ENCODE measurements at regions not wholly inside any gene's neighbourhood (a gene's known extent, or its start where the extent isn't known, plus 50 kb on each side); places are given as distances from the start of the nearest gene placed in this dataset.
"Not testable (repeated sequence)": the region's sequence is repeated elsewhere in the genome, so short reads cannot be mapped to it uniquely, and the experiment has no call there.

DNA sequence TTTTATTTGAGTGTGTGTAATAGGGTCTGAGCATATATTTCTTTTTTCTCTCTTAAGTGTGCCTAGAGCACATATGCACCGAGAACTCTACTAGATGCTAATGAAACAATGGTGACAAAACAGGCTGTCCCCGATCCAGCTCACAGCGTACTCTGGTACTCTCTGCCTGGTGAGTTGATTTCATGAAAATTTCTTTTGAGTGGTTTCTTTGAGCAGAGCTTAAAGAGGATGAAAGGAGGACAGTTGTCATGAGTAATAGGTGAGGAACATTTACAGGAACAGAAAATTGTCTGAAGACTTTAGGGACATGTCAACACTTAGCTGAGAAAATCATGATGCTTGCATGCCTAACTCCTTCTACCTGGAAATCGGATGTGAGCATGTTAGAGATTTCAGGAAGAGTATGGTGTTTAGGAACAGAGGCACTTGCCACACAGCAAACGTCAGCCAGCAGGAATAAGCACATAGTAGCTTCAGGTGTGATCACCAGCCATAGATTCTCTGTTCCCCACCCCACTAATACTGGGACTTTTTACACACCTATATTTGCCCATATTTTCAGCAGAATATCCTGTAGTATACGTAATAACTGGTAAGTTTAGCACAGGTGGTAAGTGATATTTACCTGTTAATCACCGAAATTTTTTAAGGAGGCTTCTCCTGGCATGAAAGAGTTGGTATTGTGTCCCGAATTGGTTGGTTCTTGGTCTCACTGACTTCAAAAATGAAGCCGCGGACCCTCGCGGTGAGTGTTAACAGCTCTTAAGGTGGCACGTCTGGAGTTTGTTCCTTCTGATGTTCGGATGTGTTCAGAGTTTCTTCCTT is 111.1 kb downstream of the ZNF330 start:
- no peak for DNase-seq
- H3K4me3 Mint-ChIP-seq: no peak overlapping the region
- H3K36me3 Mint-ChIP-seq (ENCODE audit: low read depth): no peaks in the 10 kb centered on the region
- intact Hi-C loops (cut with micrococcal nuclease): no loop called here
- H3K9me3 Mint-ChIP-seq: no peaks in the 10 kb centered on the region
- peaks cover 37% of the 10 kb centered on the region for H3K27me3 Mint-ChIP-seq
- no peaks in the 10 kb centered on the region for H3K4me1 Mint-ChIP-seq
- no peak overlapping the region for H3K27ac Mint-ChIP-seq

DNA sequence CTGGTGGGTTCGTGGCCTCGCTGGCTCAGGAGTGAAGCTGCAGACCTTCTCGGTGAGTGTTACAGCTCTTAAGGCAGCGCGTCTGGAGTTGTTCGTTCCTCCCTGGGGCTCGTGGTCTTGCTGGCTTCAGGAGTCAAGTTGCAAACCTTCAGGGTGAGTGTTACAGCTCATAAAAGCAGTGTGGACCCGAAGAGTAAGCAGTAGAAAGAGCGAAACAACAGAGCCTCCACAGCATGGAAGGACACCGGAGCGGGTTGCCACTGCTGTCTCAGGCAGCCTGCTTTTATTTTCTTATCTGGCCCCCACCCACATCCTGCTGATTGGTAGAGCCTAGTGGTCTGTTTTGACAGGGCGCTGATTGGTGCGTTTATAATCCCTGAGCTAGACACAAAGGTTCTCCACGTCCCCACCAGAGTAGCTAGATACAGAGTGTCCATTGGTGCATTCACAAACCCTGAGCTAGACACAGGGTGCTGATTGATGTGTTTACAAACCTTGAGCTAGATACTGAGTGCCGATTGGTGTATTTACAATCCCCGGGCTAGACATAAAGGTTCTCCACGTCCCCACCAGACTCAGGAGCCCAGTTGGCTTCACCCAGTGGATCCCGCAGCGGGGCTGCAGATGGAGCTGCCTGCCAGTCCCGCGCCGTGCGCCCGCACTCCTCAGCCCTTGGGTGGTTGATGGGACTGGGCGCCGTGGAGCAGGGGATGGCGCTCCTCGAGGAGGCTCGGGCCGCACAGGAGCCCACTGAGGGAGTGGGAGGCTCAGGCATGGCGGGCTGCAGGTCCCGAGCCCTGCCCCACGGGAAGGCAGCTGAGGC is 111.9 kb downstream of the ZNF330 start:
- H3K9me3 Mint-ChIP-seq; H3K4me3 Mint-ChIP-seq; H3K4me1 Mint-ChIP-seq; H3K36me3 Mint-ChIP-seq (ENCODE audit: low read depth); DNase-seq; intact Hi-C loops (cut with micrococcal nuclease); H3K27ac Mint-ChIP-seq: not testable (repeated sequence)
- H3K27me3 Mint-ChIP-seq: peaks cover 37% of the 10 kb centered on the region

DNA sequence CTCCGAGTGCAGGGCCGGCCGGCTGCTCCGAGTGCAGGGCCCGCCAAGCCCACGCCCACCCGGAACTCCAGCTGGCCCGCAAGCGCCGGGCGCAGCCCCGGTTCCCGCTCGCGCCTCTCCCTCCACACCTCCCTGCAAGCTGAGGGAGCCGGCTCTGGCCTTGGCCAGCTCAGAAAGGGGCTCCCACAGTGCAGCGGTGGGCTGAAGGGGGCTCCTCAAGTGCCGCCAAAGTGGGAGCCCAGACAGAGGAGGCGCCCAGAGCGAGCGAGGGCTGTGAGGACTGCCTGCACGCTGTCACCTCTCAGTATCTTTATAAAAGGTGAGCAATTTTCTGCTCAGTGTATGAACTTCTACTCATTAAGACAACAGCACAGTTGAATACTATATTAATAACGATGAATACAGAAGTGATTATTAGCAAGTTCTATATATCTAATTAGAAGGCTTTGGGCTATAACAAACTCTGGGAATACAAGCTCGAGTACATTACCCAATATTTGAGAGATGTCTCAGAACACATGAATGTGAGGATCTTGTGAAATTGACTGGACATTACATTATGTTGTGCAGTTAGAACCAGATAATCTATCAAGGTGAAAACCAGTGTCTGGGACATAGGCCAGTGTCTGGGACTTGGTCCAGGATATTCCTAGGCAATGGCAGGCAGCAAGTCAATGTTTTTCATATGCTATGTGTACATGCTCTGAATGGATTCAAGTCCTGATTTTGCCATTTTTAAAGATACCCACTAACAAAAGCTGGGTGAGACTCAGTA is 112.9 kb downstream of the ZNF330 start:
- intact Hi-C loops (cut with micrococcal nuclease); H3K36me3 Mint-ChIP-seq (ENCODE audit: low read depth); DNase-seq; H3K27ac Mint-ChIP-seq; H3K9me3 Mint-ChIP-seq; H3K4me1 Mint-ChIP-seq; H3K4me3 Mint-ChIP-seq: not testable (repeated sequence)
- peaks cover 37% of the 10 kb centered on the region for H3K27me3 Mint-ChIP-seq

DNA sequence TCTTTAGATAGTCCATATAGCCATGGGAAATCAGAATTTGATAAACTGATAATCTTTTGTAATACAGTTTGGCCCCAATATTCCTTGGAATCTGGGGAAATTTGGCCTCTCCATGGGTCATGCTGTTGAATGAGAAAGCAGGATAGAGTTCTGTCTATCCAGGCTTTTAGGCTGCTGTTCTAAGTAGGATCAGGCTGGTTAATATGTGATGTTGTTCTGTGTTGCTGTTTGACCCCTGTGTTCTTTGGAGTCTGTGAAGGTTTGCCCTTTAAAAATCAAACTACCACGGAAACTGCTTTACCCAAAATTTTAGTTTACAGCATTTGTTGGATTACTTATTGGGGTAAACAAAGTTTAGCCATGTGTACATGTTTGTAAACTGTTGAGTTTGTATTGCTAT is 114.5 kb downstream of the ZNF330 start:
- Mint-ChIP-seq H3K36me3 (ENCODE audit: low read depth) (no peaks in the 10 kb centered on the region), H3K9me3 (no peaks in the 10 kb centered on the region), H3K4me3 (no peak overlapping the region), H3K27ac (no peak overlapping the region), H3K4me1 (no peaks in the 10 kb centered on the region), H3K27me3 (peaks cover 37% of the 10 kb centered on the region)
- intact Hi-C loops (cut with micrococcal nuclease): no loop called here
- no peak for DNase-seq

DNA sequence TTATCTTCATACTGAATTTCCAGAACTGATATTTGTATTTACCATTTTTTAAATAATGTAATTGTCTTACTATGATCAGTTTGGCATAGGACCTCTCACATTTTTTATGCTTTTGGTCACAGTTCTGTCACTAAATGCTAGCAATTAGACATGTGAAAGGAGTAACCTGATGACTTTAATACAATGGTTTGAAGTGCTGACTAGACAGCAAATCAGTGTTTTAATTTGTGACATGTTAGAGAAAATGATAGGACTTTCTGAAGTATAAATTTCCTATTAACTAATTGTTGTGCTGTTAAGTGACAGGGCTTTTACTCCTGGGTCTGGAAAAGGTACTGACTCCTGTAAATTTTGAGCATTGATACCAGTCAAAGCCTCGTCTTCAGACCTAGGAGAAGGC is 117.5 kb downstream of the ZNF330 start:
- Mint-ChIP-seq H3K4me3 (no peak overlapping the region), H3K4me1 (no peaks in the 10 kb centered on the region), H3K27ac (no peak overlapping the region), H3K27me3 (peaks cover 23% of the 10 kb centered on the region), H3K36me3 (ENCODE audit: low read depth) (no peaks in the 10 kb centered on the region), H3K9me3 (no peaks in the 10 kb centered on the region)
- intact Hi-C loops (cut with micrococcal nuclease): no loop called here
- no peak for DNase-seq

DNA sequence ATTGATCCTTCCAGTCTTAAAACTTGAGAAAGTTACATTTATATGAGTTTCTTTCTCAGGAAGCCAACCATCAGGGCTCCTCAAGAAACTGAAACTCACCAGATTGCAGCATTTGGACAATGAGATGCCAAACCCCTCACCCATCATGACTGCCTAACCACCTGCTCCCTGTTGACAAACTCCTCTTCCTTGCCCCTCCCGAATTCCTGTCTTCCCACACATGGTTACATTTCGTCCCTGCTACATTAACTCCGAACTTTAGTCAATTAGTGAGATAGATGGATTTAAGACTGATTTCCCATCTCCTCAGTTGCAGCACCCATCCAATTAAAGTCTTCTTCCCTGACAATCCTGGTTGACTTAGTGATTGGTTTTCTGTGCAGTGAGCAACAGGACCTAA is 118.7 kb downstream of the ZNF330 start:
- no peaks in the 10 kb centered on the region for H3K4me1 Mint-ChIP-seq
- DNase-seq: no peak
- H3K27me3 Mint-ChIP-seq: peaks cover 16% of the 10 kb centered on the region
- H3K9me3 Mint-ChIP-seq: no peaks in the 10 kb centered on the region
- no peak overlapping the region for H3K4me3 Mint-ChIP-seq
- H3K27ac Mint-ChIP-seq: no peak overlapping the region
- intact Hi-C loops (cut with micrococcal nuclease): no loop called here
- H3K36me3 Mint-ChIP-seq (ENCODE audit: low read depth): no peaks in the 10 kb centered on the region

DNA sequence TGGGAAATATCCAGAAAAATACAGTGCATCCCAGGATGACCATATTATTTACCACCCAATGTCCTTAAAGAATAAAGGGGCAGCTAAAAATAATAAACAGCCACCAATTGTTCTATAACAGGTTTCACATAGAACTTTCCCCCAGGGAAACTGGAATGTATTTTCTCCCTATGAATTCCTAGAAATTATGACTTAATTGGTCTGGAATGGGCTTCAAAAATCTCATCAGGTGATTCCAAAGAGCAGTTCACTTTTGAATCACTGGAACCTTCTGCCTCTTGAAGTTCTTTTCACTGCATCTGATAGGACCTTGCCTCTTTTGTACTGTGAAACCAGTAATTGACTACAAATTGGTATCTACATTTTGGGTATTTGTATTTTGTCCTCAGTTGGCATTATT is 119.3 kb downstream of the ZNF330 start:
- no peak overlapping the region for H3K4me3 Mint-ChIP-seq
- intact Hi-C loops (cut with micrococcal nuclease): no loop called here
- H3K27me3 Mint-ChIP-seq: peaks cover 15% of the 10 kb centered on the region
- no peak for DNase-seq
- H3K27ac Mint-ChIP-seq: no peak overlapping the region
- H3K9me3 Mint-ChIP-seq: no peaks in the 10 kb centered on the region
- no peaks in the 10 kb centered on the region for H3K4me1 Mint-ChIP-seq
- no peaks in the 10 kb centered on the region for H3K36me3 Mint-ChIP-seq (ENCODE audit: low read depth)

DNA sequence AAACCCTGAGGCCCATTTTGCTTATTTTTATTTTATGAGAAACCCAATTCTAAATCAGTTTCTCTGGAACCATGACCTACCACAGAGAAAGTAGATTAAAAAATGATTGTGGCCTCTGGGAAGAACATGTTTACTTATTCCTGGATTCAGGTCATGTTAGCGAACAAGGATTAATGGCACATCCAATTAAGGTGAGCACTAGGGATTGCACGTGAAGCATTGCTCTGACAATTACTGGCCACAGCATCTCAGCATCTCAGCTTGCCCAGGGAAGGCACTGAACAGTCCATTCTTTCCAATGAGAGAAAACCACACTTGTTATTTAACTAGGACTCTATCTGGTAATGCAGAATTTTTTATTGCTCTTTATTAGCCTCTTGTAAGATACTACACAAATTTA is 119.8 kb downstream of the ZNF330 start:
- H3K4me3 Mint-ChIP-seq: no peak overlapping the region
- no peaks in the 10 kb centered on the region for H3K36me3 Mint-ChIP-seq (ENCODE audit: low read depth)
- DNase-seq: no peak
- intact Hi-C loops (cut with micrococcal nuclease): no loop called here
- no peaks in the 10 kb centered on the region for H3K9me3 Mint-ChIP-seq
- no peaks in the 10 kb centered on the region for H3K4me1 Mint-ChIP-seq
- H3K27ac Mint-ChIP-seq: no peak overlapping the region
- H3K27me3 Mint-ChIP-seq: peaks cover 13% of the 10 kb centered on the region

DNA sequence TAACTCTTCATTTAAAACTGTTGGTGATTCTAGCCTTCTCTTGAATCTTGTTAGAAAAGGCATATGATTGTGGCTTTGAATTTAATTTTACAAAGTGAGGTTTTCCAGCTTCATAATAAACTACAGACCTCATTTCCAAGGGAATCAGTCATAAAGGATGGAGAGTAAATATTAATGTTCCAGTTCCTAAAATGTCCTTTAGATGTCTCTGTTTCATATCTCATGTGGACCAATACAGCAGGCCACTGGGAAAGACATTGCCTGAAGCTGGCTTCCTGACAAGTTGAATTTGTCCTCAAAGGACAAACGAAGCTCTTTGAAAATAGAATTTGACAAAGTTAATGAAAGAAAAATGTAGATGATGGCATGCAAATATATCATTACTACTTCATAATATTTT is 125.4 kb downstream of the ZNF330 start:
- Mint-ChIP-seq H3K27ac (no peak overlapping the region), H3K9me3 (no peaks in the 10 kb centered on the region), H3K27me3 (peaks cover 6% of the 10 kb centered on the region), H3K36me3 (ENCODE audit: low read depth) (no peaks in the 10 kb centered on the region), H3K4me3 (no peak overlapping the region), H3K4me1 (no peaks in the 10 kb centered on the region)
- no peak for DNase-seq
- intact Hi-C loops (cut with micrococcal nuclease): no loop called here

DNA sequence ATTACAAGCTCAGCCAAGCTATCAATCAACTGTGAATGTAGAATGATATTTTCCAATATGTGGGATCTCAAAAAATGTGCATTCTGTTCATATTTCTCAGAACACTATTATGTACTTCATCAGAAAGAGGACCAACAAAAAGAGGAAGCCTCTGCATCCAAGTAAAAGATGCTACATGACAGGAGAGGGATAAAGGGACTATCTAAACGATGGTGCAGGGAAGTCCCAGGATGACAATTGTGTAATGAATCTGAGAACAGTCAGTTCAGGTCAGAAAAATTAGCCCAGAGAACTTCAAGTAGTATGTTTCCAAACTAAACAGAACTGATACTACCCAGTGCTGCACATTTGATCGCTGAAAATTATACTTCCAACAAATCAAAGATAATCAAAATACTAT is 127.0 kb downstream of the ZNF330 start:
- H3K36me3 Mint-ChIP-seq (ENCODE audit: low read depth): no peaks in the 10 kb centered on the region
- no peak for DNase-seq
- H3K4me1 Mint-ChIP-seq: no peaks in the 10 kb centered on the region
- no peaks in the 10 kb centered on the region for H3K9me3 Mint-ChIP-seq
- H3K27me3 Mint-ChIP-seq: peaks cover 6% of the 10 kb centered on the region
- intact Hi-C loops (cut with micrococcal nuclease): no loop called here
- no peak overlapping the region for H3K27ac Mint-ChIP-seq
- no peak overlapping the region for H3K4me3 Mint-ChIP-seq

DNA sequence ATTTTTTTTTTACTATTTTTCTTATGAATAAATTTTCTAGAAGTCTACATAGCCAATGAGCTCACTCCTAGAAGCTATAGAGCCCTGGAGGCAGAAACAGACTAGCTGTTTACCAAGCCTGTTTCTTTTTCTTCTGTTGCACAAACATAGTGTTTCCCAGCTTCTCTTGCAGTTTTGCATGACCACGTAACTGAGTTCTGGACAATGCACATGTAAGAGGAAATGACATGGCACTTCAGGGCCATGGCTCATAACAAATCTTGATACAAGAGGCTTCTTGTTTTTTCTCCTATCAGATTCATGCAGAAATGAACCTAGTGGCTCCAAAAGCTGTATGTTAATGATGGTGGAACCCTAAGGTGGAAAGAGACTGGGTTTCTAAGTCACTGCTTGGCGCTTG is 127.4 kb downstream of the ZNF330 start:
- intact Hi-C loops (cut with micrococcal nuclease): no loop called here
- H3K9me3 Mint-ChIP-seq: no peaks in the 10 kb centered on the region
- no peak overlapping the region for H3K4me3 Mint-ChIP-seq
- no peak overlapping the region for H3K27ac Mint-ChIP-seq
- DNase-seq: no peak
- H3K36me3 Mint-ChIP-seq (ENCODE audit: low read depth): no peaks in the 10 kb centered on the region
- H3K27me3 Mint-ChIP-seq: peaks cover 5% of the 10 kb centered on the region
- no peaks in the 10 kb centered on the region for H3K4me1 Mint-ChIP-seq

DNA sequence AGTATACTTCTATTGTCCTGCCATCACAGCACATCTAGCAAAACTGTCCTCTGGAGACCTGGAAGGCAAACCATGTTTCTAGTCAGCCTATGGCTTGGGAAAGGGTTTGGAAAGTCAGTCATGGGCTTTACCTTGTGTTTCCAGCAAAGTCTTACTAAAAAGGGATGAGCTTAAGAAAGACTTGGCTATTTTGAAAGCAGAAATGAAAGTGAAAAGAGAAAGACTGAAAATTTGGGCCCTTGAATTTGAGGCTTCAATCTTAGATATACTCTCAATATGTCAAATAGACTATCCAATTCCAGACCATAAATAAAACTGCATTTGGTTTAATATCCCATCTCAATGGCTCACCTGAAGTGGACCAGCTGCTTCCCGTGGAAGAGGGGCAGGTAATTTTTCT is 127.9 kb downstream of the ZNF330 start:
- H3K27me3 Mint-ChIP-seq: peaks cover 3% of the 10 kb centered on the region
- H3K36me3 Mint-ChIP-seq (ENCODE audit: low read depth): no peaks in the 10 kb centered on the region
- DNase-seq: no peak
- H3K4me3 Mint-ChIP-seq: no peak overlapping the region
- intact Hi-C loops (cut with micrococcal nuclease): no loop called here
- no peaks in the 10 kb centered on the region for H3K9me3 Mint-ChIP-seq
- H3K27ac Mint-ChIP-seq: no peak overlapping the region
- no peaks in the 10 kb centered on the region for H3K4me1 Mint-ChIP-seq

DNA sequence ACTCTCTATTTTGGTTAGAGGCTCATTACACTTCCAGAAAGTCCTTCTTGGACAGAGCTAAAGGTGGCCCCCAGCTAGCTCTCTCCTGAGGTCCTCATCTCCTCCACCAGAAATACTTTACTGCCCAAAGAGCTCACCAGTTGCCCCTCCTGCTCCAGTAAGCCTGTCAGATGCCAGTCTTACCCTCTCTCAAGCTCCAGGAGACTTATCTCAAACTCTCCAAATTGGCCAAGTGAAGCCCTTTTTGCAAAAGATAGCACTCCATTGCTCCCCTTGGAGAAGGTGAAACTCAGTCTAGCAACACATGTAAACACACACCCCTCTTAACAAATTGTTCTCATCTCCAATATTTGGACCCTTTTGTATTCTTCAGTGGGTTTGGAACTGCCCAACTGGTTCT is 128.5 kb downstream of the ZNF330 start:
- Mint-ChIP-seq H3K9me3 (no peaks in the 10 kb centered on the region), H3K27ac (no peak overlapping the region), H3K4me1 (no peaks in the 10 kb centered on the region), H3K27me3 (peaks cover 3% of the 10 kb centered on the region), H3K36me3 (ENCODE audit: low read depth) (no peaks in the 10 kb centered on the region), H3K4me3 (no peak overlapping the region)
- no peak for DNase-seq
- intact Hi-C loops (cut with micrococcal nuclease): no loop called here
